HL-60/S4 (cell line): ENCODE measurements at regions not wholly inside any gene's neighbourhood (a gene's known extent, or its start where the extent isn't known, plus 50 kb on each side); places are given as distances from the start of the nearest gene placed in this dataset.

ENCODE experiments used
- in situ Hi-C: fragments of 300-500 bp; cut with MboI; formaldehyde crosslinking; loops from 2 replicates; pipeline ENCODE4 v1.14.3; 2022; ENCODE audit warnings: low sequenced_read_pairs

DNA sequence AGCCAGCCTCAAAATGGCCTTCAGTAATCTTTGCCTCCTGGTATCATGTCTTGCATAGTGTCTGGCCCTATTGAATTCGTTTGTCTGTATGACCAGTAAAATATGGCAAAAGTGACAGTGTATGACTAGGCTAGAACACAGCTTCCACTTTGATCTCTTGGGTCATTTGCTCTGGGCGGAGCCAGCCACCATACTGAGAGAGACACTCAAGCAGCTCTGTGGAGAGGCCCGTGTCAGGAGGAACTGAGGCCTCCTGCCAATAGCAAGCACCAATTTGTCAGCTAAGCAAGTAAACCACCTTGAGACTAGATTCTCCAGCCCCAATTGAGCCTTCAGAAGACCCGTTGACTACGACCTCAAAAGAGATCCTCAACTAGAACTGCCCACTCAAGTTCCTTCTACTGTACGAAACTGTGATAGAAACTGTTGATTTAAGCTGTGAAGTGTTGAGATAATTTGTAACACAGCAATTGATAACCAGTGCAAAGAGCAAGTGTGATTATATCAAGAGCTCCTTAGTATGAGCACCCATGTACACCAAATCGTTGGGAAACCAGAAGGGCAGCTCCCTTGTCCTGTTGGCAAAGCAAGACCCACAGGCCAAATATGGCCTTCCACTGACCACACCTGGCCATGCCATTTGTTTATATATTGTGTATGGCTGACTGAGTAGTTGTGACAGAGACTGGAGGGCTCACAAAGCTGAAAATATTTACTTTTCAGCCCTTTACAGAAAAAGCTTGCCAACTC, 52.7 kb upstream of the SERBP1 start:
- in situ Hi-C loops: no loop called here

DNA sequence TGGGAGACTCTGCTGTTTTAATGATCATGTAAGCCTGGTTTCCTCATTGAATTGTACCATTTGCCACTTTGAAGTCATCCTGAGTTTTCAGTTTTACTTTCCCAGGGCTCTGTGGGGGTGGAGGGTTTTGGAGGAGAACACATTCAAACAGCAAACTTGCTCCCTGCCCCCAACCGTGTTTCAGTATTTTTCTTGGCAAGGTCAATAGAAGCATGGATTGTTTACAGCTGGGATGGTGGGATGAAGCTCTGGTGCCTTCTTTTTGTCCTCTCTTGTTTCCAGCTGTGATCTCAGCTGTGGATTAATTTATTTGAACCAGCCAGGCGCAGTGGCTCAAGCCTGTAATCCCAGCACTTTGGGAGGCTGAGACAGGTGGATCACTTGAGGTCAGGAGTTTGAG, 54.3 kb upstream of the SERBP1 start:
- in situ Hi-C loops: no loop called here

DNA sequence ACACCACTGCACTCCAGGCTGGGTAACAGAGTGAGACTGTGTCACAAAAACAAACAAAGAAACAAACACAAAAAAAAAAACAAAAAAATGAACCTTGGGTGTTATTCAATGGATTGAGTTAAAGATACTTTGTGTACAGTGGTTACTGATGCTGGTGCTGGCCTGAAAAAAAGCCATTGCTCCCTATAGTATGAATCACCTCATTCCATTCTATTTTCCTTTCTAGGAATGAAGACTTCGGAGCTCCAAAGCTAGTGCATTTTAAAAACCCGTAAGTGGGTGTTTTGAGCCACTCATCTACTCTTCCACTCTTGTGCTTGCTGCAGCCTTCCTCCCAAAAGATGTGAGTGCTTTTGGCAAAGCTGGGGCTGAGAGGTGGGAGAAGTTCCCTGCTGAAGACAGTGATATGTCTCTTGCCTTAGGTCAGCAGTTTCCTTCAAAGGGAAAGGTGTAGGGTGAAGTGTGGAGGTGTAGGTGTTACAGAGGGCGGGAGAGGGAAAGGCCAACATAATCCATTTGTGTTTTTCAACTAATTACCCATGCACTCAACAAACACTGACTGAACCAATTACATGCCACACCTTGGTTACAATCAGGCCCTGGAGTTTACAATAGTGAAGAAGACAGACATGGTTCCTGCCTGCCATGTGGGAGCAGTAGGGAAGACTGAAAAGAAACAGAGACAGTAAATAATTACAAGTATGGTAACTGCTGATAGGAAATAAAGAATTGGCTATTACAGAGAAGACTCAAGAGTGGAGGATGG, 55.0 kb upstream of the SERBP1 start:
- in situ Hi-C loops: no loop called here

DNA sequence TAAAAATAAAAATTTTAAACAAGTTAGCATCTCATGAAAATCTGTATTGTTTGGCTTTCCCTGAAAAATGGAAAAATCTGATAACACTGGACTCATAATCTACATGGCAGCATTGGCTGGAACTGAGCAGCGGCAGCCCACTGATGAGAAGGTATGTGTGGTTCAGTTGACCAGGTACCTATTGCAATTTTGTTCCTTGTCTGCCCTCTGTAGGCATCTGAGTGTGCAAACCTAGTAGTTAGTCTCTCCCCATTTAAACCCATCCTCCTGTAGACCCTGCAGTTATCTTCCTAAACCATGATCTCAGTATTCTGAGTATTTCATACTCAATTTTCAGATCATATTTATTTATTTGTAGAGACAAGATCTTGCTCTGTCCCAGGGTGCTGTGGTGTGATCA, 59.4 kb upstream of the SERBP1 start:
- in situ Hi-C loops: loop anchor here (10.0 kb wide), 1 partner anchor 135 kb away; no protein-coding TSS in a partner anchor

DNA sequence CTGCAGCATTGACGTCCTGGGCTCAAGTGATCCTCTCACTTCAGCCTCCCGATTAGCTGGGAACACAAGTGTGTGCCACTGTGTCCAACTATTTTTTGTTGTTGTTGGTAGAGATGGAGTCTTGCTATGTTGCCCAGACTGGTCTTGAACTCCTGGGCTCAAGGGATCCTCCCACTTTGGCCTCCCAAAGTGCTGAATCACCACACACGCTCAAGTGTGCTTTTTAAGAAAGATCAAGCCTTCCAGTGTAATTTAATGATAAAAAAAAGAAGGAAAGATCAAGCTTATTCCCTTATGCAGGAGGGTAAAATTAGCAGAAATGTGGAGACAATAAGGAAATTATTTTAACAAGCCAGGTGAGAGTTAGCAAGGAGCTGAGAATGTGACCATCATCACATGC, 61.1 kb upstream of the SERBP1 start:
- in situ Hi-C loops: loop anchor here (10.0 kb wide), 1 partner anchor 136 kb away; no protein-coding TSS in a partner anchor

DNA sequence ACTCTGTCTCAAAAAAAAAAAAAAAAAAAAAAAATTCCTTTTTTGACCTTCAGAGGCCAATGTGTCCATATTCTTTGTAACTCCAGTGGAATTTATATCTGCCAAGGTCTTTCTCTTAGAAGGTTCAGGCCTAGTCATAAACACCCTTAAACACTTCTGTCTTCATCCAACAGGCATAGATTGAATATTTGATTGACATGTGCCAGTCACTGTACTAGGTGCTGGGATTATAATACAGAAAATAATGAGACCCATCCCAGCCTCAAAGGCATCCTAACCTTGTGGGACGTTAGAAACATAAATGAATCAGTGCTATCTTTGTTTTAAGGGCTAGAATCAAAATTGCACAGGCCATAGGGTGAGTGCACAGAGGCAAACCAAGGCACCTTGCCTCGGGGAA, 62.9 kb upstream of the SERBP1 start:
- in situ Hi-C loops: loop anchor here (10.0 kb wide), 1 partner anchor 138 kb away; no protein-coding TSS in a partner anchor

DNA sequence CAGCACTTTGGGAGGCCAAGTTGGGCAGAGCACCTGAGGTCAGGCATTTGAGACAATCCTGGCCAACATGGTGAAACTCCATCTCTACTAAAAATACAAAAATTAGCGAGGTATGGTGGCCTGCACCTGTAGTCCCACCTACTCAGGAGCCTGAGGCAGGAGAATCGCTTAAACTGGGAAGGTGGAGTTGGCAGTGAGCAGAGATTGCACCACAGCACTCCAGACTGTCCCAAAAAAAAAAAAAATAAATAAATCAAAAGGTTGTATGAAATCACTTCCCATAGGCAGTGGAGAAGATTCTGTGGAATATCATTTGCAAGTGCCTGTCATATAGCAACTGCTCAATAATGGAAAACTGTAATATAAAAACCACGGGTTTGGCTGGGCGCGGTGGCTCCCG, 65.1 kb upstream of the SERBP1 start:
- in situ Hi-C loops: loop anchor here (10.0 kb wide), 1 partner anchor 141 kb away; no protein-coding TSS in a partner anchor

DNA sequence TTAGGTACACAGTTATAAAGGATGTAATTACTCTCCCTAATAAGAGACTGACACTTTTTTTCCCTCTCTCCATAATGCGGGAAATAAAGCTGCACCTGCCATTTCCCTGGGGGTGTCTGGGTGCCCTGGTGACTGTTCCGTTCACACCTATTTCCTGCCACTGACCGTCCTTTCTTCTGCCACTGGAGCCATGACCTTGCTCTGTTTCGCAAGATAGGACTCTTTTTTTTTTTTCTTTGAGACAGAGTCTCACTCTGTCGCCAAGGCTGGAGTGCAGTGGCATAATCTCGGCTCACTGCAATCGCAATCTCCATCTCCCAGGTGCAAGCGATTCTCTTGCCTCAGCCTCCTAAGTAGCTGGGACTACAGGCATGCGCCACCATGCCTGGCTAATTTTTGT, 66.1 kb upstream of the SERBP1 start:
- in situ Hi-C loops: loop anchor here (10.0 kb wide), 1 partner anchor 142 kb away; no protein-coding TSS in a partner anchor

DNA sequence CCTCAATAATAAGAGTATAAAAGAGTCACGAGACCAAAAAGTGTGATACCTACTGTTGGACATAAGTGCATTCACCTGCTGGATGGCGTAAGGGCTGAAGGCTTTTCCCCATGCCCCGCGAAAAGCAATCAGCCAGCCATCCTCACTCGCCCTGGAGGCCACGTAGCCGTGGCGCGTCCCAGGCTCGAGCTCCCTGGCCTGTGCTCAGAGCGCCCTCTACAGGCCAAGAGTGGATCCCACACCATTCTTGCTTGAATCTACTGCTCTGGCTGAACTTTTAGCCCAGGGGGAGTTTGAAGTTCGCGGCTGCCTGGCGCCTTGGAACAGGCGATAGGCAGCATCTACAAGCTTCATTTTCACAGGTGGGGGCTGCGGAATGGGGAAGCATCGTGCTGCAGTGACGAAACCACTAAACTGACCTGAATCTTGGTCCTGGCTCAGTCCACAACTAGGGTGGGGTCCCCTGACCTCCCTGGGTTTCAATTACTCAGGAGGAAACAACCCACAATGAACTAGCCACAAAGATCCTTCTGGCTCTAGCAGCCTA, 70.3 kb upstream of the SERBP1 start:
- in situ Hi-C loops: loop anchor here (25.0 kb wide), 1 partner anchor 738 kb away; the partner anchor contains the start of gene DYNLT5

DNA sequence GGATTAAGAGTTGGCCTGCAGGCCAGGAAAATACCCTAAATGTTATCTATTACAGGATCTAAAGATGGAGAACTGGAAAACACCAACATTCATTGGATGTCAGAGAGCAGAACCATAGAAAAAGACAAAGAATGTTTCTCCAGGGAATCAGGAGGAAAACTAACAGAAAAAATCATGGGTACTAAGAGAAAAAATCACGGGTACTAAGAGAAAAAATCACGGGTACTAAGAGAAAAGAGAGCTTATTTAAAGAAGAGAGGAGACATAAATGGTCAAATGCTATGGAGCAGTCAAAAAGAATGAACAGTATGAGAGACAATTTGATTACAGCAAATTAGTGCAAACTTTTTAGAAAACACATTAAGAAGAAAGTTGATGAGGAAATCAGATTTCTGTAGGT, 73.8 kb upstream of the SERBP1 start:
- in situ Hi-C loops: loop anchor here (25.0 kb wide), 1 partner anchor 742 kb away; the partner anchor contains the start of gene DYNLT5

DNA sequence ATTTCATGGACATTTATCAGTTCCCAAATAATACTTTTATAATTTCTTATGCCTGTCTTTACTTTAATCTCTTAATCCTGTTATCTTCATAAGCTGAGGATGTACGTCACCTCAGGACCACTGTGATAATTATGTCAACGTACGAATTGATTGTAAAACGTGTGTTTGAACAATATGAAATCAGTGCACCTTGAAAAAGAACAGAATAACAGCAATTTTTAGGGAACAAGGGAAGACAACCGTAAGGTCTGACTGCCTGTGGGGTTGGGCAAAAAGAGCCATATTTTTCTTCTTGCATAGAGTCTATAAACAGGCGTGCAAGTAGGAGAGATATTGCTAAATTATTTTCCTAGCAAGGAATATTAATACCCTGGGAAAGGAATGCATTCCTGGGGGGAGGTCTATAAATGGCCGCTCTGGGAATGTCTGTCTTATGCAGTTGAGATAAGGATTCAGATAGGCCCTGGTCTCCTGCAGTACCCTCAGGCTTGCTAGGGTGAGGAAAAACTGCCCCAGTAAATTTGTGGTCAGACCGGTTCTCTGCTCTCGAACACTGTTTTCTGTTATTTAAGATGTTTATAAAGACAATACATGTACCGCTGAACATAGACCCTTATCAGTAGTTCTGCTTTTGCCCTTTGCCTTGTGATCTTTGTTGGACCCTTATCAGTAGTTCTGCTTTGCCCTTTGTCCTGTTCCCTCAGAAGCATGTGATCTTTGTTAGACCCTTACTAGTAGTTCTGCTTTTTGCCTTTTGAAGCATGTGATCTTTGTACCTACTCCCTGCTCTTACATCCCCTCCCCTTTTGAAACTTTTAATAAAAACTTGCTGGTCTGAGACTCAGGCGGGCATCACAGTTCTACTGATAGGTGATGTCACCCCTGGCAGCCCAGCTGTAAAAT, 83.4 kb upstream of the SERBP1 start:
- in situ Hi-C loops: loop anchor here (25.0 kb wide), 1 partner anchor 751 kb away; the partner anchor contains the start of gene DYNLT5

DNA sequence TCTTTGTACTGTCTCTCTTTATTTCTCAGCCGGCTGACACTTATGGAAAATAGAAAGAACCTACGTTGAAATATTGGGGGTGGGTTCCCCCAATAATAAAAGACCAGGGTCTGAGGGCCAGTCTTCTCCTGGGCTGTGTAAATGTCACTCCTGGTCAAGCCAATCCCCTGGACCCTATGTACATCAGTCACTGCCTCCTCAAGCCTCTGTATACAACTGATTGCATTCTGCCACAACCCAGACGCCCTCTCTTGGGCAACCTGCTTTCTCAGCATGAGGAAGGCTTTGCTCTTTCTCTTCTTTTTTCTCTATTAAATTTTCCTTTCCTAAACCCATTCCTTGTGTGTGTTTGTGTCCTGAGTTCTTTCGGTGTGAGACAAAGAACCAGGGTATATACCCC, 84.1 kb upstream of the SERBP1 start:
- in situ Hi-C loops: loop anchor here (25.0 kb wide), 1 partner anchor 752 kb away; the partner anchor contains the start of gene DYNLT5

DNA sequence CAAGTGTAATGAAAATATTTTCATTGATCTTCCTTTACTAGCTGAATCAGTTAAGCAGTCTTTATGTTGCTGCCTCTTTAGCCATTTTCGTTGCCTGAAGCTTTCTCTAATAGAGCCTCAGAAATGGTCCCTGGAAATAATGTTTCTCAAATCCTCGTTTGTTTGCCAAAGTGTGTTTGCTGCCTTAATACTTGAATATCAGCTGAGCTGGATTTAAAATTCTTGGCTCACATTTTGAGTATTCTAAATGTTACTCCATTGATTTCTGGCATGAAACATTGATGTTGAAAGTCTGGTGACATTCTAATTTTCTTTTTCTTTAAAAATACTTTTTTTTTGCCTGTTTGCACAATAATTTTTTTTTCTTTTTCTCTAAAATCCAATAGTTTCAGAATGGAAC, 84.6 kb upstream of the SERBP1 start:
- in situ Hi-C loops: loop anchor here (25.0 kb wide), 1 partner anchor 752 kb away; the partner anchor contains the start of gene DYNLT5

DNA sequence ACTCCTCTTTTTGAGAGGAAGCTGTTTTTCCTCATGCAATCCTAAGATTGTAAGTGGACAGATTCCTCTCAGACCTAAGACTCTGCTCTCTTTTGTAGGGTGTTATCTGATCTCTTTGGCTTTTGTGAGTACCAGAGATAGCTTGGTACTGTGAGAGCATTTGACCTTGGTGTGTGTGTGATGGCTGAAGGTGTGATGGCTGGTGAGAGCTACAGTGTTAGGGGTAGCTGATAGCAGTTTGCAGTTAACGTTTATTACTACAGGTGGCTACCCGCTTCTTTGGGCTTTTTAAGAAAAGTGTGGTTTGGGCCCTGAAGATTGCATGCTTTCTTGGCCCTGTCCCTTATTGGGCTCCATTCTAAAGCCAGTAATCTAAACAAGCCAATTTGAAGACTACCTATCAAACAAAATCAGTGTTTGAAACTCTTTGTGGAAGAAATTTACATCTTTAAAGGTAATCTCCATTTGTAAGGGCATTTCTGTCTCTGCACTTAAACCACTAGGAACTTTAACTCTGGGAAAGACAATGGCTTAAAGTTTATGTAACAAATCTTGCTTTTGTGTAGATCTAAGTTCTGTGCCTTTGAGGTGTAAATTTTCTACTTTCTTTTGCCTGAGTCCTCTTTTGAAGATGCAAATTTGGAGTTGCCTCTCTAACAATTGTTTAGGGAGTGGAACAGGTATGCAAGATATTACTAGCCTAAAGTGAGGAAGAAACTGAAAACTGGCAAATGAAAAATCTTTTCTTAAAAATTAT, 85.3 kb upstream of the SERBP1 start:
- in situ Hi-C loops: loop anchor here (25.0 kb wide), 1 partner anchor 753 kb away; the partner anchor contains the start of gene DYNLT5

DNA sequence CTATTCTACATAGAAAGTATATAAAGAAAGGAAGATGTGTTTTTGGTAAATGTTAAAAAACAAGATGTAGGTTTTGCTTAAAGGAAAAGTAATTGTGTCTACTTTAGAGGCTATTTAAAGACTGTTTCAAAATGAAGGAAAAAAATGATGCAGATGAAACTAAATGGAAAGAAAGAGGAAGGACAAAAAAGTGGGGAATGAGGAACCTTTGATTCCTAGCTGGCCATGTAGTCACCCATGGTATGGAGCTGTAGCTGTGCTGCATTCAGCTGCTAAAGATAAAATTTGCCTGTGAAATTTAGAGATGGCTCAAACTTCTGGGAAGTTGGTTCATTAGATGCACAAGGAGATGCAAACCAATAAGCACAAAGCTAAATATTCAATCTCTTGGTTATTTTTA, 86.8 kb upstream of the SERBP1 start:
- in situ Hi-C loops: loop anchor here (25.0 kb wide), 1 partner anchor 755 kb away; the partner anchor contains the start of gene DYNLT5

DNA sequence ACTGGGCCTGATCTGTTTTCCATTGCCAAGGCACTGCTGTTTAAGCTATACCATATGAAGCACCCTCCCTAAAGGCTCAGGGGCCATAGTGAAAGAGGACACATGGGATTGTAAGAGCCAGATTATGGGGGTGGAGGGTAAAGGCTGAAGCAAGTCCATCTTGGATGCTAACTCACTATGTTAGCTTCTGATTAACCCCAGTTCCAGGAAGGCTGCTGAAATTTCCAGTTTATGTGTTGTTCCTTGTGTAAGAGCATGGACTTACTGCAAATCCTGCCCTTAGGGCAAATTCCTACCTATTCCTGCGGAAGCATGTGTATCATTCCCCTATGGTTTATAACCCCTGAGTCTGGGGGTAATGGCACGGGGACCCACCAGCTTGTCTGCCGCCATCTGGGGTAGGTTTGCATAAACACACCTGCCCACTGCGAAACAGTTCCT, 91.8 kb upstream of the SERBP1 start:
- in situ Hi-C loops: loop anchor here (25.0 kb wide), 1 partner anchor 760 kb away; the partner anchor contains the start of gene DYNLT5

DNA sequence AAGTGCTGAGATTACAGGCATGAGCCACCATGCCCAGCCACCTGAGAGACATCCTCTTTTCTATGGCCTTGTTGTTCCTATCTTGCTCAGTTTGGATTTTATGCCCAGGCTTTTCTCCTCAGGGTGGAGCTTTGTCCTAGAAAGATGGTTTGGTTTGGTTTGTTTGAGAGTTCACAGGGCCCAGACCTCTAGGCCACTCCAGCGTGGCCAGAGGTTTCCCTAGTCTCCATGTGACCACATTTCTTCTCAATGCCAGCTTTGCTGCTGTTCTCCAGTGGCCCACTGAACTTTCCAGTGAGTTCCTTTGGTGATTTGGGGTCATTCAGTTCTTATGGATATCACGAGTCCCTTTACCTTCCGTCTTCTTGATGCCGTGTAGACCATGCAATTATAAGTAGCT, 92.6 kb upstream of the SERBP1 start:
- in situ Hi-C loops: loop anchor here (25.0 kb wide), 1 partner anchor 760 kb away; the partner anchor contains the start of gene DYNLT5

DNA sequence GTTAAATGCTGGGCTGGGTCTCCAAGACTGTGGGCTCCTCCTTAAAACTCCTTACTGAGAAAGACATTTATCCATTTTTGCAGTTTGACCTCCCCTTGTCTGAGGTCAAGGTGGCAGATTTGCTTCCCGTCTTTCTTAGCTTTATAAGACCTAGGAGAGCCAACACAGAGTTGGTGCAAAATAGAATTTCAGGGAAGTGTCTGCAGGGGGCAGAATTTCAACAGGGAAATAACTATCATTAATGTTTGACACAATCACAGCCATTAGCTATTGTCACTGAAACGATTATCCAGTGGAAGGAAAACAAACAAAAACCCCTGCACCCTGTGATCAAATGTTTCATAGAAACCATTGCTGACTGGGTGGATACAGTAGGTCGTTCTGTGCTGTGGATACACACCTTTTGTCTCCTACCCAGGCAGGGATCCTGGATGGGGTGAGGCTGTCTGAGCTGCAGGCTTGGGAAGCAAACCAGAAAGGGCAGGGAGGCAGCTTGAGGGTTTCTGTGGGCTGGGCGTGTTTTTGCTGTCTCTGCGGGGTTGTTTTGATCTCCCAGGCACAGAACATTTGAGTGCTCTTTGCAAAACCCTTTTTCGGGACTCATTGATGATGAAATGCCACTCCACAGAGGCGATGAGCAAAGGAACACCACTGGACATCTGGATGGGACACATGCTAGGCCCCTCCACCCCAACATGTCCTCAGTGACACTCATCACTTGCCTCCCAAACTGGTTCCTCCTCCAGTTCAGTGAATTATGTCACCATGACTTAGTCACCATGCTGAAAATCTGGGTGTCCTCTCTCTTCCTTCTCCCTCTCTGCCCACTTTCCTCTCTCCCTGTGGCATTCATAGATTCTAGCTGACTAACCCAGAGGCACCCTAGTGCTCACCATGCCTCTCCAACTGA, 94.2 kb upstream of the SERBP1 start:
- in situ Hi-C loops: loop anchor here (25.0 kb wide), 1 partner anchor 762 kb away; the partner anchor contains the start of gene DYNLT5
